Choroid plexus epithelial cell (primary cell): ENCODE measurements at regions not wholly inside any gene's neighbourhood (a gene's known extent, or its start where the extent isn't known, plus 50 kb on each side); places are given as distances from the start of the nearest gene placed in this dataset.
A peak's percentile ranks its signal among the peaks of the same experiment; 100 is the strongest.

ENCODE experiments used
- DNase-seq: peaks from one replicate; pipeline ENCODE4 v3.0.0-alpha.2; 2010; ENCODE audit warnings: low read depth
- H3K4me3 ChIP-seq: 2 replicates; pipeline ENCODE4 v1.5.1; 2011; ENCODE audit warnings: low read depth, mild to moderate bottlenecking, control low read depth, low read length, moderate library complexity
- CTCF ChIP-seq: conservative IDR thresholded peaks from 2 replicates; pipeline ENCODE4 v1.5.1; 2011; ENCODE audit warnings: low read depth, mild to moderate bottlenecking, control low read depth, inconsistent platforms, low read length, moderate library complexity

- TF ChIP-seq CTCF = no peak
- peak; percentile 37 for DNase-seq
- no peak overlapping the region for H3K4me3 ChIP-seq
Measured at GRCh38 chr3:64957408-64958198, 269.8 kb upstream of the ADAMTS9 start.

- no peak for TF ChIP-seq CTCF
- no peak overlapping the region for H3K4me3 ChIP-seq
- DNase-seq = no peak
Measured at GRCh38 chr3:64956711-64957325, 269.0 kb upstream of the ADAMTS9 start.

GRCh38 chr3:64954995-64955636 is 267.3 kb upstream of the ADAMTS9 start:
- DNase-seq = peak; percentile 23
- H3K4me3 ChIP-seq = no peak overlapping the region
- TF ChIP-seq CTCF = no peak

- DNase-seq = peak; percentile 60
- H3K4me3 ChIP-seq = no peak overlapping the region
- no peak for TF ChIP-seq CTCF
Measured at GRCh38 chr3:64945171-64945729, 257.4 kb upstream of the ADAMTS9 start.

- no peak for DNase-seq
- H3K4me3 ChIP-seq = no peak overlapping the region
- no peak for TF ChIP-seq CTCF
Measured at GRCh38 chr3:64943866-64944265, 256.1 kb upstream of the ADAMTS9 start.

GRCh38 chr3:64940596-64941348 is 253.0 kb upstream of the ADAMTS9 start:
- no peak overlapping the region for H3K4me3 ChIP-seq
- DNase-seq = no peak
- no peak for TF ChIP-seq CTCF
